Fibroblast of mammary gland (primary cell): ENCODE measurements at regions not wholly inside any gene's neighbourhood (a gene's known extent, or its start where the extent isn't known, plus 50 kb on each side); places are given as distances from the start of the nearest gene placed in this dataset.
A peak's percentile ranks its signal among the peaks of the same experiment; 100 is the strongest.
"Not testable (repeated sequence)": the region's sequence is repeated elsewhere in the genome, so short reads cannot be mapped to it uniquely, and the experiment has no call there.

Source experiments
- DNase-seq: peaks from one replicate; pipeline ENCODE4 v3.0.0-alpha.2; 2010; ENCODE audit warnings: low read depth
- H3K4me3 ChIP-seq: 2 replicates; pipeline ENCODE4 v1.5.1; 2011; ENCODE audit warnings: low read depth, mild to moderate bottlenecking, low read length, moderate library complexity; ENCODE audit not compliant: control insufficient read depth
- CTCF ChIP-seq: conservative IDR thresholded peaks from 2 replicates; pipeline ENCODE4 v1.5.1; 2011; ENCODE audit warnings: low read depth, low read length, inconsistent platforms; ENCODE audit not compliant: control insufficient read depth, insufficient read depth

GRCh38 chr4:79676705-79677104 lies 268.7 kb upstream of the GK2 start:
- DNase-seq: peak; percentile 15
- no peak for TF ChIP-seq CTCF
- H3K4me3 ChIP-seq: no peak overlapping the region

GRCh38 chr4:79674906-79675305 lies 266.9 kb upstream of the GK2 start:
- not testable (repeated sequence) for DNase-seq, H3K4me3 ChIP-seq

GRCh38 chr4:79673898-79674297 lies 265.9 kb upstream of the GK2 start:
- no peak for TF ChIP-seq CTCF
- DNase-seq: no peak

GRCh38 chr4:79673377-79673776 lies 265.3 kb upstream of the GK2 start:
- no peak for TF ChIP-seq CTCF
- DNase-seq: no peak
- H3K4me3 ChIP-seq: no peak overlapping the region

More at GRCh38 chr4:79673898-79674297, 265.9 kb upstream of the GK2 start:
- no peak overlapping the region for H3K4me3 ChIP-seq

- DNase-seq: no peak
- H3K4me3 ChIP-seq: no peak overlapping the region
- no peak for TF ChIP-seq CTCF
These were observed 258.8 kb upstream of the GK2 start for GRCh38 chr4:79666875-79667274.

- DNase-seq: no peak
- H3K4me3 ChIP-seq: no peak overlapping the region
- TF ChIP-seq CTCF: no peak
These were observed 258.1 kb upstream of the GK2 start for GRCh38 chr4:79666112-79666511.

- DNase-seq: no peak
- no peak overlapping the region for H3K4me3 ChIP-seq
- TF ChIP-seq CTCF: no peak
These were observed 255.8 kb upstream of the GK2 start for GRCh38 chr4:79663865-79664264.
